ENCODE measurements at regions not wholly inside any gene's neighbourhood (a gene's known extent, or its start where the extent isn't known, plus 50 kb on each side); places are given as distances from the start of the nearest gene placed in this dataset.

DNA sequence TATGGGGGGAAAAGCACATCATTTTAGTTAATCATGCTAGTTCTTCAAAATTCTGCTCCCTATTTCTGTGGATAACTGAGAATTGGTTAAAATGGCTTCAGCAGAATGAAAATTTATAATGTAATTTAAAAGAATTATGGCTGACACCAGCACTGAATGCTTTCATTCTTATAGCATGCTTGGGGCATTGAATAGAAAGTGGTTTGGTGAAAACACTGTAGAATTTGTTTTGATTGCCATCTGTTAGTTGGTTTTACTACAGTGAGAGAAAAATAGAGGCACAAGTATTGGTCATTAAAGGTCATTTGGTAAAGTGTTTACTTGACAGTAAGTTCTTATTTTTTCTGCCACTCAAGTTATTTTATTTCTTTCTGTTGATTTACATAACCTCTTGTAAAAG lies 70.8 kb downstream of the PRORP start:
- TF ChIP-seq CTCF (IDR thresholded peaks at IDR 0.05; ENCODE audit: insufficient read depth, low read length) (no peak), SPI1 (IDR thresholded peaks at IDR 0.05; ENCODE audit: borderline replicate concordance, low read depth) (no peak)

Data from HL-60 (cell line).